AG09319 (cell line): ENCODE measurements at regions not wholly inside any gene's neighbourhood (a gene's known extent, or its start where the extent isn't known, plus 50 kb on each side); places are given as distances from the start of the nearest gene placed in this dataset.

Source experiments
- DNase-seq: peaks from one replicate; pipeline ENCODE4 v3.0.0-alpha.2; 2010; ENCODE audit warnings: low read depth; ENCODE audit errors: extremely low read depth
- TF ChIP-seq, protein P1 (sequence below): IDR thresholded peaks from 2 replicates; pipeline ENCODE4 v1.5.1; 2011; ENCODE audit warnings: low read depth, mild to moderate bottlenecking, inconsistent platforms, low read length, moderate library complexity

DNA sequence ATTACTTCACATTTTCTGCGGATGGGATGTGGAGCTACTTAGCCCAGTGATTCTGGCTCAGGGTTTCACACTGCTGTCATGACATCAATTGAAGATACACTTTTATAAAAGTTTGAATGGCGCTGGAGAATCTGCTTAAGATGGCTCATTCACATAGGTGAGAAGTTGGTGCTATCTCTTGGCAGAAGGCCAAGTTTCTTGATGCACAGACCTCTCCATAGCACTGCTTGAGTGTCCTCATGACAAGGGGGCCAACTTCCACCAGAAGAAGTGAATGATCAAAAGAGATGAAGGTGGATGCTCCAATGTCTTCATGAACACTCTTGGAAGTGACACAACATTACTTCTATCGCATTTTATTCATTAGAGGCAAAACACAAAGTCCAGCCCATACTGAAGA, 403.7 kb upstream of the CCNG1 start:
- DNase-seq: no peak
- TF ChIP-seq, protein P1, sequence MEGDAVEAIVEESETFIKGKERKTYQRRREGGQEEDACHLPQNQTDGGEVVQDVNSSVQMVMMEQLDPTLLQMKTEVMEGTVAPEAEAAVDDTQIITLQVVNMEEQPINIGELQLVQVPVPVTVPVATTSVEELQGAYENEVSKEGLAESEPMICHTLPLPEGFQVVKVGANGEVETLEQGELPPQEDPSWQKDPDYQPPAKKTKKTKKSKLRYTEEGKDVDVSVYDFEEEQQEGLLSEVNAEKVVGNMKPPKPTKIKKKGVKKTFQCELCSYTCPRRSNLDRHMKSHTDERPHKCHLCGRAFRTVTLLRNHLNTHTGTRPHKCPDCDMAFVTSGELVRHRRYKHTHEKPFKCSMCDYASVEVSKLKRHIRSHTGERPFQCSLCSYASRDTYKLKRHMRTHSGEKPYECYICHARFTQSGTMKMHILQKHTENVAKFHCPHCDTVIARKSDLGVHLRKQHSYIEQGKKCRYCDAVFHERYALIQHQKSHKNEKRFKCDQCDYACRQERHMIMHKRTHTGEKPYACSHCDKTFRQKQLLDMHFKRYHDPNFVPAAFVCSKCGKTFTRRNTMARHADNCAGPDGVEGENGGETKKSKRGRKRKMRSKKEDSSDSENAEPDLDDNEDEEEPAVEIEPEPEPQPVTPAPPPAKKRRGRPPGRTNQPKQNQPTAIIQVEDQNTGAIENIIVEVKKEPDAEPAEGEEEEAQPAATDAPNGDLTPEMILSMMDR: no peak

- TF ChIP-seq, protein P1: no peak
- DNase-seq: no peak
Observed at GRCh38 chr5:163041254-163041653, 396.1 kb upstream of the CCNG1 start.

DNA sequence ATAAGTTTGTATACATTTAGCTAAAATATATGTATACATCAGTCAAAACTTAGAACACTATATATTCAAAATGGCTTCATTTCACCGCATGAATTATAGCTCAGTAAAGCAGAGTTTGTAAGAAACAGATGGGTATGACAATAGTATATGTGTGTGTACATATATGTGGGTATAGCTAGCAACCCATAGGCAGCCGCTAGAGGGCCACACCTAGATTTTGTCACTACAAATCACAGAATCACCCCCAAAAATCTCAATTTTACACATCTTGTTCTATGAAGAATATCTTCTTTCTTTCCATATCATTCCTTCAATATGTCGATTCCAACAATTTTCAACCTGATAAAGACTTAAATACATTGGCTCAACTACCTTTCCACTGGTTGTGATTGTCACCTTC, 357.8 kb upstream of the CCNG1 start:
- no peak for DNase-seq
- TF ChIP-seq, protein P1: no peak

- TF ChIP-seq, protein P1: no peak
- DNase-seq: no peak
Observed at GRCh38 chr5:163089230-163089629, 348.2 kb upstream of the CCNG1 start.

DNA sequence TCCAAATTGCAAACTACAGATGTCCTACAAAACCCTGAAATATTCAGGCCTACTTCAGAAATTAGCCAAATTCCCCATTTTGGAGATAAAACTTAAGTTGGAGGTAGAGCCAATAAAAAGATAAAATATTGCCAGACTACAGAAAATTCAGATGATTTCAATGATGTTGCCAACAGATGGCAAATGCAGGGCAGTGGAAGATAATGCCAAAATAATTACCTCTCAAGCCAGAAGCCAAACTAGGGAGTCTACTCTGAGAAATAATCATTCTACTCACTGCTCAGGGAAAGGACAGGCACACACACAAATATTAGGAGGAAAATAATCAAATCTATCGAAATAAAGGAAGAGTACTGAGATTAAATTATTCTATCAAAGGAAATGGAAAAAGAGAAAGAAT, 347.5 kb upstream of the CCNG1 start:
- no peak for DNase-seq
- TF ChIP-seq, protein P1: no peak

GRCh38 chr5:163094492-163095180, 342.8 kb upstream of the CCNG1 start:
- DNase-seq: no peak

DNA sequence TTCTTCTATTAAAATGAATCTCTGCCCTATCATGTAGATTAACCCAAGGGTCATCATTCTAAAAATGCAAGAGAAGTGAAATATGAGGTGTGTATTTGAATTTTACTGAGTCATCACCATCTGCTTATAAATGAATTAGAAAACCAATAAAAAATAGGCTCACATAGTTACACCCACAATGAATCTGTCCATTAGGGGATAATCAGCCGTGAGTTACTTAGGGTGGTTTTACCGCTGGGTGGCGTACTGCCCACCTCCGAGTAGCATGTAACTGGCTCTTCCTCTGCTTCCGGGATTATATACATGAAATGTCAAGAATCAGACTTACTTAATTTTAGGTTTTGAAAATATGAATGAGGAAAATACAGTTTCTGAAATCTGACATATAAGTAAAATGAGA, 332.9 kb upstream of the CCNG1 start:
- TF ChIP-seq, protein P1: no peak
- no peak for DNase-seq

More at GRCh38 chr5:163094492-163095180, 342.8 kb upstream of the CCNG1 start:
- TF ChIP-seq, protein P1: no peak
